IPS-15b (cell line): ENCODE measurements at regions not wholly inside any gene's neighbourhood (a gene's known extent, or its start where the extent isn't known, plus 50 kb on each side); places are given as distances from the start of the nearest gene placed in this dataset.

ENCODE experiments used
- H3K27me3 ChIP-seq: one replicate; pipeline ENCODE4 v1.6.1; 2013; ENCODE audit warnings: low read length; ENCODE audit not compliant: control insufficient read depth, insufficient read depth
- H3K36me3 ChIP-seq: one replicate; pipeline ENCODE4 v1.6.1; 2013; ENCODE audit warnings: low read length; ENCODE audit not compliant: control insufficient read depth, insufficient read depth
- H3K4me1 ChIP-seq: one replicate; pipeline ENCODE4 v1.6.1; 2013; ENCODE audit warnings: mild to moderate bottlenecking, low read length; ENCODE audit not compliant: control insufficient read depth, insufficient read depth
- H3K4me3 ChIP-seq: one replicate; pipeline ENCODE4 v1.5.1; 2013; ENCODE audit warnings: low read depth, low read length
- H3K9ac ChIP-seq: one replicate; pipeline ENCODE4 v1.6.1; 2013; ENCODE audit warnings: low read depth, mild to moderate bottlenecking, low read length
- H3K9me3 ChIP-seq: one replicate; pipeline ENCODE4 v1.6.1; 2013; ENCODE audit warnings: mild to moderate bottlenecking, low read length; ENCODE audit not compliant: control insufficient read depth, insufficient read depth

- H3K4me1 ChIP-seq: no peaks in the 10 kb centered on the region
- H3K36me3 ChIP-seq: no peaks in the 10 kb centered on the region
- H3K4me3 ChIP-seq: no peak overlapping the region
- H3K9me3 ChIP-seq: no peaks in the 10 kb centered on the region
- no peak overlapping the region for H3K9ac ChIP-seq
- H3K27me3 ChIP-seq: no peaks in the 10 kb centered on the region
Observed at GRCh38 chr6:167736486-167737204, 90.1 kb upstream of the AFDN start.

- no peaks in the 10 kb centered on the region for H3K27me3 ChIP-seq
- H3K36me3 ChIP-seq: no peaks in the 10 kb centered on the region
- no peaks in the 10 kb centered on the region for H3K9me3 ChIP-seq
- no peaks in the 10 kb centered on the region for H3K4me1 ChIP-seq
- no peak overlapping the region for H3K4me3 ChIP-seq
- no peak overlapping the region for H3K9ac ChIP-seq
Observed at GRCh38 chr6:167737205-167737830, 89.4 kb upstream of the AFDN start.

GRCh38 chr6:167738386-167738785 is 88.3 kb upstream of the AFDN start:
- Histone ChIP-seq H3K36me3 (no peaks in the 10 kb centered on the region), H3K27me3 (no peaks in the 10 kb centered on the region), H3K9me3 (no peaks in the 10 kb centered on the region), H3K9ac (no peak overlapping the region), H3K4me3 (no peak overlapping the region), H3K4me1 (no peaks in the 10 kb centered on the region)

GRCh38 chr6:167739721-167740475 is 86.8 kb upstream of the AFDN start:
- H3K36me3 ChIP-seq: no peaks in the 10 kb centered on the region
- no peaks in the 10 kb centered on the region for H3K9me3 ChIP-seq
- H3K4me3 ChIP-seq: no peak overlapping the region
- H3K27me3 ChIP-seq: no peaks in the 10 kb centered on the region
- no peaks in the 10 kb centered on the region for H3K4me1 ChIP-seq
- H3K9ac ChIP-seq: no peak overlapping the region

GRCh38 chr6:167742719-167743303 is 83.9 kb upstream of the AFDN start:
- Histone ChIP-seq H3K36me3 (no peaks in the 10 kb centered on the region), H3K27me3 (no peaks in the 10 kb centered on the region), H3K4me1 (no peaks in the 10 kb centered on the region), H3K9ac (no peak overlapping the region), H3K4me3 (no peak overlapping the region), H3K9me3 (no peaks in the 10 kb centered on the region)

- no peaks in the 10 kb centered on the region for H3K9me3 ChIP-seq
- H3K4me1 ChIP-seq: no peaks in the 10 kb centered on the region
- H3K36me3 ChIP-seq: no peaks in the 10 kb centered on the region
- no peaks in the 10 kb centered on the region for H3K27me3 ChIP-seq
- H3K9ac ChIP-seq: no peak overlapping the region
- no peak overlapping the region for H3K4me3 ChIP-seq
Observed at GRCh38 chr6:167744681-167745669, 81.7 kb upstream of the AFDN start.

GRCh38 chr6:167745670-167746389 is 80.9 kb upstream of the AFDN start:
- Histone ChIP-seq H3K4me1 (no peaks in the 10 kb centered on the region), H3K36me3 (no peaks in the 10 kb centered on the region), H3K4me3 (no peak overlapping the region), H3K9ac (no peak overlapping the region), H3K9me3 (no peaks in the 10 kb centered on the region), H3K27me3 (no peaks in the 10 kb centered on the region)

GRCh38 chr6:167746390-167746907 is 80.3 kb upstream of the AFDN start:
- Histone ChIP-seq H3K4me3 (no peak overlapping the region), H3K36me3 (no peaks in the 10 kb centered on the region), H3K4me1 (no peaks in the 10 kb centered on the region), H3K27me3 (no peaks in the 10 kb centered on the region), H3K9ac (no peak overlapping the region), H3K9me3 (no peaks in the 10 kb centered on the region)

GRCh38 chr6:167746975-167747374 is 79.7 kb upstream of the AFDN start:
- H3K9me3 ChIP-seq: no peaks in the 10 kb centered on the region
- H3K4me1 ChIP-seq: no peaks in the 10 kb centered on the region
- no peaks in the 10 kb centered on the region for H3K36me3 ChIP-seq
- no peak overlapping the region for H3K4me3 ChIP-seq
- no peak overlapping the region for H3K9ac ChIP-seq
- no peaks in the 10 kb centered on the region for H3K27me3 ChIP-seq

- H3K4me3 ChIP-seq: no peak overlapping the region
- H3K4me1 ChIP-seq: no peaks in the 10 kb centered on the region
Observed at GRCh38 chr6:167747645-167748044, 79.1 kb upstream of the AFDN start.

More at GRCh38 chr6:167747645-167748044, 79.1 kb upstream of the AFDN start:
- no peaks in the 10 kb centered on the region for H3K9me3 ChIP-seq
- no peaks in the 10 kb centered on the region for H3K27me3 ChIP-seq
- H3K9ac ChIP-seq: no peak overlapping the region
- no peaks in the 10 kb centered on the region for H3K36me3 ChIP-seq
